A673 (cell line): ENCODE measurements at regions not wholly inside any gene's neighbourhood (a gene's known extent, or its start where the extent isn't known, plus 50 kb on each side); places are given as distances from the start of the nearest gene placed in this dataset.

Experiments
- BruUV-seq: library from RNA; stranded (reverse); fragments of 400-500 nt; replicated peaks from 2 replicates; lab custom pipeline; 2021; lab: Mats Ljungman, UMichigan
- CTCF ChIA-PET: fragments of 300-600 bp; sonication (Branson Sonifier 250); formaldehyde crosslinking; loops from one replicate; lab custom pipeline; 2022; ENCODE audit warnings: antibody characterized with exemption; lab: Charles Lee
- POLR2A ChIA-PET: fragments of 300-600 bp; sonication (Branson Sonifier 250); formaldehyde crosslinking; loops from one replicate; lab custom pipeline; 2022; ENCODE audit warnings: antibody characterized with exemption; ENCODE audit not compliant: low non-redundant PET; lab: Charles Lee
- DNase-seq: peaks from one replicate; pipeline ENCODE4 v3.0.0-alpha.2; 2015; ENCODE audit warnings: low spot score
- H3K27ac ChIP-seq: fragments of 200-600 bp; sonication (generic); 2 replicates; pipeline ENCODE4 v1.5.1; 2016; ENCODE audit warnings: mixed run types, low read depth, mild to moderate bottlenecking, mixed read lengths, antibody characterized with exemption, low read length; ENCODE audit not compliant: poor library complexity, severe bottlenecking
- H3K27me3 ChIP-seq: fragments of 200-600 bp; sonication (generic); replicated peaks from 2 replicates; pipeline ENCODE4 v1.6.1; 2017; ENCODE audit warnings: mixed run types, low read depth, mild to moderate bottlenecking, mixed read lengths, antibody characterized with exemption, low read length; ENCODE audit not compliant: insufficient read depth, poor library complexity
- H3K36me3 ChIP-seq: fragments of 200-600 bp; sonication (generic); 2 replicates; pipeline ENCODE4 v1.6.1; 2016; ENCODE audit warnings: mixed run types, mild to moderate bottlenecking, mixed read lengths, antibody characterized with exemption, low read length; ENCODE audit not compliant: insufficient read depth, poor library complexity, severe bottlenecking
- H3K4me1 ChIP-seq: fragments of 200-600 bp; sonication (generic); 2 replicates; pipeline ENCODE4 v1.6.1; 2017; ENCODE audit warnings: mixed run types, mild to moderate bottlenecking, mixed read lengths, antibody characterized with exemption, low read length; ENCODE audit not compliant: insufficient read depth, poor library complexity, severe bottlenecking
- H3K4me3 ChIP-seq: fragments of 200-600 bp; sonication (generic); 2 replicates; pipeline ENCODE4 v1.5.1; 2016; ENCODE audit warnings: low read depth, mixed run types, mild to moderate bottlenecking, mixed read lengths, low read length; ENCODE audit not compliant: poor library complexity, severe bottlenecking
- H3K9me3 ChIP-seq: fragments of 200-600 bp; sonication (generic); 2 replicates; pipeline ENCODE4 v1.6.1; 2016; ENCODE audit warnings: mixed run types, low read depth, mild to moderate bottlenecking, mixed read lengths, antibody characterized with exemption, low read length; ENCODE audit not compliant: poor library complexity, severe bottlenecking
- CTCF ChIP-seq: fragments of 300-800, 200-600 bp; sonication (generic); conservative IDR thresholded peaks from 2 replicates; pipeline ENCODE4 v1.5.1; 2017; ENCODE audit warnings: low read depth, mild to moderate bottlenecking, antibody characterized with exemption, low read length, moderate library complexity, mixed read lengths
- EZH2 ChIP-seq: fragments of 200-600 bp; sonication (generic); IDR thresholded peaks from 2 replicates; pipeline ENCODE4 v1.6.1; 2017; ENCODE audit warnings: borderline replicate concordance, low read depth, mild to moderate bottlenecking, mixed read lengths, antibody characterized with exemption, low read length; ENCODE audit not compliant: poor library complexity, severe bottlenecking
- intact Hi-C: fragments of 100-400 bp; cut with micrococcal nuclease; formaldehyde crosslinking; loops from one replicate; pipeline ENCODE4 v1.10.0; 2022; ENCODE audit not compliant: unreplicated experiment

GRCh38 chr6:2468601-2468955 is 223.2 kb upstream of the GMDS start:
- no TSS peak for BruUV-seq
- H3K27me3 ChIP-seq: peaks cover 30% of the 10 kb centered on the region
- no peak for DNase-seq
- no peaks in the 10 kb centered on the region for H3K36me3 ChIP-seq
- H3K4me1 ChIP-seq: no peaks in the 10 kb centered on the region
- POLR2A ChIA-PET: no interaction called here
- no peak for TF ChIP-seq CTCF
- TF ChIP-seq EZH2: no peak
- H3K4me3 ChIP-seq: no peak overlapping the region
- H3K27ac ChIP-seq: no peak overlapping the region
- CTCF ChIA-PET: no interaction called here
- no peaks in the 10 kb centered on the region for H3K9me3 ChIP-seq
- intact Hi-C loops: no loop called here

DNA sequence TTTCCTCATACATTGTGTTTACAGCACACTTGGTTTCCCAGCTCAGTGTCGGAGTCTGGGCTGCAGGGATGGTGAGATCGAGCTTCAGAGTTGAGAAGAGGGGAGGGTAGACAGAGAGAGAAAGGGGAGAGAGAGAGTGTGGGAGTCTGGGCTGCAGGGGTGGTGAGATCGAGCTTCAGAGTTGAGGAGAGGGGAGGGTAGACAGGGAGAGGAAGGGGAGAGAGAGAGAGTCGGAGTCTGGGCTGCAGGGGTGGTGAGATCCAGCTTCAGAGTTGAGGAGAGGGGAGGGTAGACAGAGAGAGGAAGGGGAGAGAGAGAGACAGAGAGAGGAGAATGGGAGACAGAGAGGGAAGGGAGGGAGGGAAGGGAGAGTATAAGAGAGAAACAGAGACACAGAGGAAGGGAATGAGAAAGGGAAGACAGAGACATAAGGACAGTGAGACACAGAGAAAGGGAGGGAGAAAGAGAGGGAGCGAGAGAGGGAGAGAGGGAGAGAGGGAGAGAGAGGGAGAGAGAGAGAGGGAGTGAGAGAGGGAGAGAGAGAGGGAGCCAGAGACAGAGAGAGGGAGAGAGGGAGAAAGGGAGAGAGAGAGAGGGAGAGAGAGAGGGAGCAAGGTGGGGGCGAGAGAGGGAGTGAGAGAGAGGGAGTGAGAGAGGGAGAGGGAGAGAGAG is 222.7 kb upstream of the GMDS start:
- Histone ChIP-seq H3K4me1 (no peaks in the 10 kb centered on the region), H3K27ac (no peak overlapping the region), H3K4me3 (no peak overlapping the region), H3K27me3 (peaks cover 30% of the 10 kb centered on the region), H3K9me3 (no peaks in the 10 kb centered on the region), H3K36me3 (no peaks in the 10 kb centered on the region)
- TF ChIP-seq EZH2 (no peak), CTCF (no peak)
- ChIA-PET CTCF (no interaction called here), POLR2A (no interaction called here)
- intact Hi-C loops: no loop called here
- DNase-seq: no peak
- BruUV-seq: no TSS peak

DNA sequence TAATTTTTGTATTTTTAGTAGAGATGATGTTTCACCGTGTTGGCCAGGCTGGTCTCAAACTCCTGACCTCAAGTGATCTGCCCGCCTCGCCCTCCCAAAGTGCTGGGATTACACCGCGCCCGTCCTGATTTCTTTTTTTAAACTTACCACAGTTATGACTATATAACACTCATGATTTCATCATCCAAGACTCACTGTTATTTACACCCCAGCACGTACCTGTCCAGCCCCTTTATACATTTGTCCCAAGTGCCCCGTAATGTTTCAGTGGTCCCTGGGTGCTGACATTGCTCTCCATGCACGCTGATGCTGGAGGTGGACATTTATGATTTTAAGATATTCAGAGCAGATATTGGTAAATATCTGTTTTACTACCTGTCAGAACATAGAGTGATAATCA is 219.9 kb upstream of the GMDS start:
- CTCF ChIA-PET: no interaction called here
- POLR2A ChIA-PET: no interaction called here

More for the DNA sequence above, 219.9 kb upstream of the GMDS start:
- no peak for TF ChIP-seq CTCF
- no peak for TF ChIP-seq EZH2
- no peak for DNase-seq
- H3K27me3 ChIP-seq: peaks cover 23% of the 10 kb centered on the region
- intact Hi-C loops: no loop called here
- H3K27ac ChIP-seq: no peak overlapping the region
- H3K4me3 ChIP-seq: no peak overlapping the region
- H3K4me1 ChIP-seq: no peaks in the 10 kb centered on the region
- H3K36me3 ChIP-seq: no peaks in the 10 kb centered on the region
- H3K9me3 ChIP-seq: no peaks in the 10 kb centered on the region
- no TSS peak for BruUV-seq
